NCI-H1417 (cell line): ENCODE measurements at regions not wholly inside any gene's neighbourhood (a gene's known extent, or its start where the extent isn't known, plus 50 kb on each side); places are given as distances from the start of the nearest gene placed in this dataset.
"Not testable (repeated sequence)": the region's sequence is repeated elsewhere in the genome, so short reads cannot be mapped to it uniquely, and the experiment has no call there.

Experiments used
- DNase-seq, 3 experiments: peaks; one replicate each; lab custom pipeline; 2025; lab: John Stamatoyannopoulos, UW

DNA sequence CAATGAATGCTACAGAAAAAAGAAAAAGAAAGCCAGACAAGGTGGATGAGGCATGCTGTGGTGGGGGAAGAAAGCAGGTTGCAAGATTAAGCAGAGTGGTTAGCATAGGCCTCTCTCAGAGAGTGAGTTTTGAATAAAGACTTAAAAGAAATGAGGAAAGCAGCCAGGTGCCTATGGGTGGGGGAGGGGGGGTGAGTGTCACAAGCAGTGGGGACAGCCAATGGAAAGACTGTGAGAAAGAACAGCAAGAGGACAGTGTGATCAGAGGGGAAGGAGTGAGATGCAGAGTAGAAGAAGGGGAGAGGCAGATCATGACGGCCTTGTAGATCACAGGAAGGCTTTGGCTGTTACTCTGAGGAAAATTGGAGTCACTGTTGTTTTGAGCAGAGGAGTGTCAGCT lies 162.5 kb downstream of the SOX3 start:
- DNase-seq = no peak

GRCh38 chrX:140337263-140337662 lies 167.6 kb downstream of the SOX3 start:
- DNase-seq = no peak

- DNase-seq = no peak
Observed at GRCh38 chrX:140318296-140318695, 186.6 kb downstream of the SOX3 start.

DNA sequence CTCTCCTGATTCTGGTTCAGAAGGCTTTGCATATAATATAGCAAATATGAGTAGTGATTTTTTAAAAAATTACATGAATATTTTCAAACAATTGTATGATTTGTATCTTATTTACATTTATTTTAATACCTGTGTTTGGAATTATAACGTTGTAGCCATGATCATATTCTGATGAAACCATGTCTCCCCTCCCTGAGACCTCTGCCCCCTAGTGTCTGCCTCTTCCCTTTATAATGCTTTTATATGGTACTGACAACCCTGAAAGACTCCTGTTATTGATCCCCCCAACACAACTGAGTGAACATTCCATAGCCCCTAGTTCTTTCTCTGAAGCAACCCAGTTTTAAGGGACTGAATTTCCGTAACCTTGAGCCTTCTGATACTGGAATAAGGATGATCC lies 187.4 kb downstream of the SOX3 start:
- no peak for DNase-seq

DNA sequence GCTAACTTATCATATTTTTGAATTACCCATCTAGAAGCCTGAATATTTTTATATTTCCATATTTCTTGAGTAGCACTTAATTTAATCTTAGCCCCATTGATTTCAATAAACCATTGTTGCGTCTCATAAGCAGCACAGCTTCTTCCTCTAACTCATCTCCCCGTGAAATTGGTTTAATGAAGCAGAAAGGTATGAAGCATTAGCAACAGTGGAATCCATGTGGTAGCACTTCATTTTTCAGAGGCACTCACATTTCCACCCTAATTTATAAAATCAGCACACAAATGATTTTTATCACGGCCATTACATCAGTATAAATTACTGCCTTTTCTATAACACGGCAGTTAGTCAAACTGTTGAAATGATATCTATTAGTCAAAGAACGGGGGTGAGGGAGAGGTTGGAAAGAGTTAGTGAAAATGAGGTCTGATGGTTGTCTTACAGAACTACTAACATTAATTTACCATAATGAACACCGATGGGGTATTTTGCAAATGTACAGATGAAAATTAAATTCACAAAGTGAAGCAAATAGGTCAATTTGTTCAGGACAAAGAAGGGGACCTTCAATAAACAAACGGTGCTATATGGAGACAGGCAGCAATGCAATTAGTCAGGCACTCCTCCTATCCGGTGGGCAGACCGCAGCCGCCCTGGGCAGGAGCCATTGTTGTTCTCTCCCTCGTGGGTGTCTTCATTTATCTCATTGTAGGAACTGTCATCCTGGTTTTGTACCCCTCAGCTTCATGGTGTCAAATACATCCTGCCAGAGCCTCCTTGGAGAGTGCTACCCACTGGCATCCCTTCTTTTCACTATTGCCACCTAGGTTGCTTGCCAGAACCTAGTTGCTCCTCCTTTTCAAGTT lies 205.7 kb downstream of the SOX3 start:
- DNase-seq = no peak

DNA sequence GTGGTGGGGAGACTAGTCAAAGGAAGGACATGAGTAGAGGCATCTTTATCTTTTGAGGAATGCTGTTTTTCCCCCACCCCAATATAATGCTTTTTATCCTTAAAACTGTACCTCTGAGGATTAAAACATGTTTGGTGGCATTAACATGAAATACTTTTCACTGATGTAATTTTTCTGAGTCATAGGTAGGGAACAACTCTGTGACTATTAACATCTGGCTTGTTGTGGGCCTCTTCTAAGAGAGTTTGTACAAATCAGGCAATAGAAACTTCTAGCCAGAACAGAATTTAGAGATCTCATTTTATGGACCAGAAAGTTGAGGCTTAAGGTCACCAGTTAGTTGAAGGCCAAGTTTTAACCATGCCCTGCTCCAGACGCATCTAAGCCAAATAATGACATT lies 207.6 kb downstream of the SOX3 start:
- DNase-seq = no peak

- DNase-seq = no peak
Observed at GRCh38 chrX:140292961-140293360, 211.9 kb downstream of the SOX3 start.

DNA sequence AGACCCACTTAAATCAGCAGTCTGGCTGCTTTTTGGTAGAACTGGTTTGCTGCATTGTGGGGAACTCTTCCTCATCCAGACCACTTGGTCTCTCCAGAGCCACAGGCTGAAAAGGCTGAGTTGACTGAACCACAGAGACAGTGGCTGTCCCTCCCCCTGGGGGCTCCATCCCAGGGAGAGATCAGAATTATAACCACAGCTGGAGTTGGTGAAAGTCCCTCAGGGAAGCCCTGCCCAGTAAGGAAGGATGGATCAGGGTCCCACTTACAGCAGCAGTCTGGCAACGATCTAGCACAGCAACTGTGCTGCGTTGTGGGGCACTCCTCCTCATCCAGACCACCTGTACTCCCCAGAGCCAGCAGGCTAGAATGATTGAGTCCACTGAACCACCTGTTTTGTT lies 212.7 kb downstream of the SOX3 start:
- no peak for DNase-seq

DNA sequence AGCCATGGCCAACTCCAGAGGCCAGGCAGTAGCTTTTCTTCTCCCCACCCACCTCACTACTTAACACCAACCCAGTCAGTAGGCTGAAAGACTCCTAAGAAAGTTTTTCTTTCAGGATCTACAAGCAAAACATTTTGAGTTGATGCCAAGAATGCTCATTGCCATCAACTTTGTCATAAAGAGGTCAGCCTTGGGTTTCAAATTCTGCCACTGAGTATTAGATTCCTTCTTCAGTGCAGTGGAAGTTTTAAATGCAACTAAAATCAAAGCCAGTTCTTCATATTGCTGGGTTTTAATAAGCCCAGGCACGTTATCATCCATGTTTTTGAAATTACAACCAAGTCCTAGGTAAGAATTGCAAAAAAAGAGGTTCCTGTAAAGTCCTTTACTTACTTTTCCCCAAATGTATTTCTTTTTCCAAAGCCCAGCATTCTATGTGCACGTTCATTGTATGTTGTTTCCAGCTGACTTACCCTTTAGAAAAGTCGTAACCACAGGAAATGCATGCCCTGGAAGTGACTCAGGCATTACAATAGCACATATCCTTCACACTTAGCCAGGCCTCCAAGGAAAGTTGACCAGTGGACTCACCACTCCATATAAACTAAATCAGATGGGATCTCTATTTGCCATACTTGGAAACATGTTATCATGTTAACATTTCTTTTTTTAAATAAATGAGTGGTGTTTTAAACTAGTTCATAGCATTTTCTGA lies 229.9 kb downstream of the SOX3 start:
- no peak for DNase-seq

DNA sequence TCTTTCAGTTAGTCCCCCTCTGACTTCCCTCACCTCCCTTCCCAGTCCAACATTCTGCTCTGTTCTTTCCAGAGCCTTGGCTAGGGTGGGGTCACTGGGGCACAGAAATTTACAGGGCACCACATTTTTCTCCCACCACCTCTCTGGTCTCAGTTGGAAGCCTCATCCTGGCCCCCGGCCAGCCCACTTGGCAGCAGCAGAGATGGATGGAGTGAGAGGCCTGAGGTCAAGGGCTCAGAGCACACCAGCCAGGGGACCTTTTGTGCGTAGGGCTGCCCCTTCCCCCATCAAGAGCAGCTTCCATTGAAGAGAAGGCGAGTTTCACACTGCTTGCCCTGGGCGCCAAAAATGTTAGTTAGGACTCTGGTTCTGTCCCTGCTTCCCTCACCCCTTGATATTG lies 230.9 kb downstream of the SOX3 start:
- no peak for DNase-seq

DNA sequence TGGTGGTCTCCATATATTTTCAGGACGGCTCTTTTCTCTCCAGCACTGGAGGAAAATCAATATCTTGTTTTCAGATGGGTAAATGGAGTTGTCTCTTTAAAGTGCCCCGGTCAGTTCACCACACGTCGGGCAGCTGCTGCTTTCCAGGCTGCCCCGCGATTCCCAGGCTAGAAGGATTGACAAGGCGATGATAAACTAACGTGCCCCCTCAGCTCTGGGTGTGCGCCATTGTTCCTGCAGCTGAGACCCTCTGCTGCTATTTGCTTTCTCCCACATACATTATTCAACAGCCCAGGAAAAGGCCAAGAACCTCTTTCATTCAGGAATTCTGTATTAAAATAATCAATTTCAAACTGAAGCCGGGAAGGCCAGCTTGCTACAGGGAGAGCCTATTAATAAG lies 254.5 kb downstream of the SOX3 start:
- DNase-seq = no peak

DNA sequence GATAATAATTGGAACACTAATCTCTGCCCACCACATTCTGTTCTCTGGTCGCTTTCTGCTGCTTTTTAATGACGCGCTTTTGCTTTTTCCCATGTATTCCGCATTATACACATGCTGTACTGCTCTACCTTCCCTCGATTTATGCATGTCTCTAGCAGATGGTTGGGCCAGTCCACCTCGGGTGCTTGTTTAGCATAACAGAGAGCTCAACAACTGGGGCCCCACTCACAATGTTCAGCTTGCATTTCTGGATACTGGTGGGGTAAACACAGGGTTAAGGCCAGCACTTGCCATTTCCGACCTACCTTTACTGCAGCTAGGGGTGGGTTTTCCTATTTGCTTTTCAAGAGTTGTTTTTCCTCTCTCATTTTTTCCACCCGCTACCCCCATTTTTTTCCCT lies 255.8 kb downstream of the SOX3 start:
- DNase-seq = no peak

GRCh38 chrX:140229191-140229590 lies 263.9 kb upstream of the CXorf66 start:
- DNase-seq = no peak

- not testable (repeated sequence) for DNase-seq
Observed at GRCh38 chrX:140226037-140226436, 260.7 kb upstream of the CXorf66 start.

DNA sequence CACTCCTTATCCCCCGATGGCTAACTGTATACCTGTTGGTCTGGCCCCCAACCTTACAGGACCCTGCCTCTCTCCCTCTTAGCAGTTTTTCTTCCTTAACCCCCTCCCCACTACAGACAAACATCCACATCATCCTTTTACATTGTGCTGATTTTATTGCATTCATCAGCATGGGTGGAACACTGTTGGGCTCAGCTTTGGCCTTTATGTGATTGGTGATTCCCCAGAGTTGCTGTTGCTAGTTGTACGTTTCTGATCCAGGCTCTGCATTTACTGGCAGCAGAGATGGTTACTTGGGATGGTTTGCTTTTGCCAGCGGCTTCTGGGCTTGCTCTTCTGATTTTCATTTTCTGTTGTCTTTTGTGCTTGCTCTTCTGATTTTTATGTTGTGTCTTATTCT lies 250.6 kb upstream of the CXorf66 start:
- DNase-seq = not testable (repeated sequence)

GRCh38 chrX:140214518-140214917 lies 249.2 kb upstream of the CXorf66 start:
- not testable (repeated sequence) for DNase-seq

GRCh38 chrX:140206657-140207056 lies 241.3 kb upstream of the CXorf66 start:
- DNase-seq = no peak

GRCh38 chrX:140190441-140191108 lies 225.3 kb upstream of the CXorf66 start:
- peak in 1 of 3 experiments; percentile 21 for DNase-seq

GRCh38 chrX:140180585-140180984 lies 215.3 kb upstream of the CXorf66 start:
- no peak for DNase-seq

- DNase-seq = no peak
Observed at GRCh38 chrX:140177821-140178220, 212.5 kb upstream of the CXorf66 start.

- DNase-seq = no peak
Observed at GRCh38 chrX:140172401-140172800, 207.1 kb upstream of the CXorf66 start.

GRCh38 chrX:140167551-140167950 lies 202.2 kb upstream of the CXorf66 start:
- no peak for DNase-seq

DNA sequence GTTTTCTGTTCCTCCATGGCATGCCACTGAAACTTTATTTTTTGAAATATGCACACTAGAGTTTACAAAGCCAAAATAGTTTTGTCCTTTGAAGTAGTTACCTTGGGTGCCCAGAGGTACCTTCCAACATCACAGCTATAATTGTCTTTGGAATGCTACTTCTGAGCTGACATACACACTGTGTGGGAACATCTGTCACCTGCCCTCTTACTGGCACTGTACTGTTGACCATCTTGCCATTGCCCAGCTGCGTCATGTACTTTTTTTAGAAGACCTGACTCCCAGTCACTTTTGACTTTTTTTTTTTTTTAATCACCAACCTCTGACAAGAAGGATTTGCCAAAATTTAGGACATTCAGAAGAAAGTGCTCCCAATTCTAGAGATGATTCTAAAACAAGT lies 200.5 kb upstream of the CXorf66 start:
- no peak for DNase-seq
